Duodenal mucosa (tissue), 2 donors: ENCODE measurements at regions not wholly inside any gene's neighbourhood (a gene's known extent, or its start where the extent isn't known, plus 50 kb on each side); places are given as distances from the start of the nearest gene placed in this dataset.

Source experiments
- H3K27ac ChIP-seq: one replicate; pipeline ENCODE4 v1.7.0; 2013; ENCODE audit warnings: low read depth, low read length
- H3K27me3 ChIP-seq, 2 donors: one replicate each; pipeline ENCODE4 v1.7.0; 2013; ENCODE audit warnings: low read length in 2 of 2, control low read depth in 1 of 2; ENCODE audit not compliant: insufficient read depth in 2 of 2, control insufficient read depth in 1 of 2
- H3K36me3 ChIP-seq, 2 donors: one replicate each; pipeline ENCODE4 v1.7.0; 2013; ENCODE audit warnings: low read length in 2 of 2, control low read depth in 1 of 2; ENCODE audit not compliant: insufficient read depth in 2 of 2, control insufficient read depth in 1 of 2
- H3K4me1 ChIP-seq, 2 donors: one replicate each; pipeline ENCODE4 v1.7.0; 2013; ENCODE audit warnings: low read length in 2 of 2, control low read depth in 1 of 2; ENCODE audit not compliant: insufficient read depth in 2 of 2, control insufficient read depth in 1 of 2
- H3K4me3 ChIP-seq, 2 donors: one replicate each; pipeline ENCODE4 v1.7.0; 2013; ENCODE audit warnings: low read length in 2 of 2, low read depth in 1 of 2
- H3K9ac ChIP-seq, 2 donors: one replicate each; pipeline ENCODE4 v1.7.0; 2013; ENCODE audit warnings: low read length in 2 of 2, low read depth in 1 of 2
- H3K9me3 ChIP-seq, 2 donors: one replicate each; pipeline ENCODE4 v1.7.0; 2013; ENCODE audit warnings: low read length in 2 of 2, control low read depth in 1 of 2; ENCODE audit not compliant: control insufficient read depth in 1 of 2

GRCh38 chr14:23828616-23829015 is 125.0 kb upstream of the DHRS4 start:
- H3K9me3 ChIP-seq, result no peaks in the 10 kb centered on the region
- no peak overlapping the region for H3K27ac ChIP-seq
- no peaks in the 10 kb centered on the region for H3K27me3 ChIP-seq
- no peak overlapping the region for H3K9ac ChIP-seq
- H3K4me3 ChIP-seq, result no peak overlapping the region
- peaks cover 4 to 8% of the 10 kb centered on the region in 2 donors for H3K4me1 ChIP-seq
- H3K36me3 ChIP-seq, result no peaks in the 10 kb centered on the region

GRCh38 chr14:23829736-23830471 is 123.7 kb upstream of the DHRS4 start:
- Histone ChIP-seq H3K36me3 (no peaks in the 10 kb centered on the region), H3K4me1 (peaks cover 4 to 8% of the 10 kb centered on the region in 2 donors), H3K9ac (no peak overlapping the region), H3K27ac (no peak overlapping the region), H3K4me3 (no peak overlapping the region), H3K27me3 (no peaks in the 10 kb centered on the region), H3K9me3 (no peaks in the 10 kb centered on the region)

DNA sequence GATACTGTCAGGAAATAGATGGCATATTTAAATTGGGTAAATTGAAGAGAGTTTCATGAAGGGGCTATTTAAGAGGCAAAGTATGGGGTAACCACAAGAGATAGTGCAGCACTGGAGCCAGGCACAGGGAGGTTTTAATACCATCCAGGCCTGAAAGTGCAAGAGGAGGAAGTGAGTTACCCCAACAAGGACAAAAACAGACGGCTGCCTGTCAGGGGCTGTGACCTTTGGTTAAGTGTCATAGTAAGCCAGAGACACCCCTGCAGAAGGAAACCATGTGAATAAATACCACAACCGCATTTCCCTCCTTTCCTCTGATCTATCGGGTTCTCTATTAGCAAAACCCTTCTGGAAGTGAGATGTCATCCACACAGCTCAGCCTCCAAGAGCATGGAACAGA is 122.0 kb upstream of the DHRS4 start:
- no peak overlapping the region for H3K9ac ChIP-seq
- no peaks in the 10 kb centered on the region for H3K36me3 ChIP-seq
- peaks cover 4 to 8% of the 10 kb centered on the region in 2 donors for H3K4me1 ChIP-seq
- H3K9me3 ChIP-seq, result no peaks in the 10 kb centered on the region
- H3K27me3 ChIP-seq, result no peaks in the 10 kb centered on the region
- H3K4me3 ChIP-seq, result no peak overlapping the region
- H3K27ac ChIP-seq, result no peak overlapping the region

- no peak overlapping the region for H3K9ac ChIP-seq
- H3K4me1 ChIP-seq, result no peaks in the 10 kb centered on the region
- no peak overlapping the region for H3K27ac ChIP-seq
- no peaks in the 10 kb centered on the region for H3K9me3 ChIP-seq
- H3K4me3 ChIP-seq, result no peak overlapping the region
- H3K36me3 ChIP-seq, result no peaks in the 10 kb centered on the region
- no peaks in the 10 kb centered on the region for H3K27me3 ChIP-seq
Measured at GRCh38 chr14:23861666-23862065, 91.9 kb upstream of the DHRS4 start.

DNA sequence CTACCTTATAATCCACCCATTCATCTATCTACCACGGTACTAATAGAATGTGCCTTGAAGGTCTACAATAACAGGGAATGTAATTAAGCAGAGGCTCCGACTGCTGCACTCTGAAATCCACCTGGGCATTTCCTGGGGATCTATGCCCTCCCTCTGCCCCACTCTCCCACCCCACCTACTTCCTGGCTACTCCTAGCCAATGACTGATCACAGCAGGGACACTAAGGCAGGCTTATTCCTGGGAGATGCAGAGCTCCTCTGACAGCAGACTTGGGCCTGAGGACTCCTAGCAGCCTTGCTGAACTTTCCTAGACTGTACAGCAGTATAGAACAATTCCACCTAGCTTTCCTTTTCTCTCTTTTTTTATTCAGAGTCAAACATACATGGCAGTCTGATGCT is 91.1 kb upstream of the DHRS4 start:
- Histone ChIP-seq H3K4me1 (no peaks in the 10 kb centered on the region), H3K27ac (no peak overlapping the region), H3K36me3 (no peaks in the 10 kb centered on the region), H3K9me3 (no peaks in the 10 kb centered on the region), H3K4me3 (no peak overlapping the region), H3K27me3 (no peaks in the 10 kb centered on the region), H3K9ac (no peak overlapping the region)

DNA sequence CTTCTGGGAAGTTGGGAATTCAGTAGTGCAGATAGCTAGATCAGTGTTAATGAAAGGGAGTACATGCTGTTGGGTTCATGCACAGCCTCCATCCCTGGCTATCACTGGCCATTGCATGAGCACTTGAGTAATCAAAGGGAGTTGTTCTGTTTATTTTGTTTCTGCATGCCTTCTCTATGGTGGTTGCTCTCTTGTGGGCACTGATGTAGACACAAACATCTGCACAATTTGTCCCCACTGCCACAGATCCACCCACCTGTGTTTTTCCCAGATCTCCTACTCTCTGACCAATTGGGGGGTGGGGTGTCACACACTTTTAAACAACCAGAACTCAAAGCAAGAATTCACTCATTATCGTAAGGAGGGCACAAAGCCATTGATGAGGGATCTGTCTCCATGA is 89.7 kb upstream of the DHRS4 start:
- H3K4me1 ChIP-seq, result no peaks in the 10 kb centered on the region
- no peaks in the 10 kb centered on the region for H3K9me3 ChIP-seq
- no peak overlapping the region for H3K4me3 ChIP-seq
- no peak overlapping the region for H3K27ac ChIP-seq
- no peaks in the 10 kb centered on the region for H3K27me3 ChIP-seq
- H3K36me3 ChIP-seq, result no peaks in the 10 kb centered on the region
- H3K9ac ChIP-seq, result no peak overlapping the region

DNA sequence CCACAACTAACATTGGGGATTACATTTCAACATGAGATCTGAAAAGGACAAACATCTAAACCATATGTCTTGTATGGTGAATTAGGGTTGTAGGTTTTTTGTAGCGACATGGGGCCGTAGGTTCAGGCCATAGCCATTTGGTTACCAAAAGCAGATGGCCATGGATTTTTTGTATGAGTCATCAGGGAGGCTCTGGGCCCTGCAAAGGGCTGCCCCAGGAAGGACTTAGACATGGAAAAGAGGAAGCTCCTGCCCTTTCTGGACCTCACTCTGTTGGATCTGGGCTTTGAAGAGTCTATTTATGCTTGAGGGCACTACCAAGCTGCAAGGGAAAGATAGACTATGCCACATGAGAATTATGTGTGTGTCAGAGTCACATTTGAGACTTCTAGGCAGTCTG is 89.3 kb upstream of the DHRS4 start:
- Histone ChIP-seq H3K4me1 (no peaks in the 10 kb centered on the region), H3K4me3 (no peak overlapping the region), H3K9ac (no peak overlapping the region), H3K9me3 (no peaks in the 10 kb centered on the region), H3K36me3 (no peaks in the 10 kb centered on the region), H3K27me3 (no peaks in the 10 kb centered on the region), H3K27ac (no peak overlapping the region)

GRCh38 chr14:23864861-23865260 is 88.7 kb upstream of the DHRS4 start:
- Histone ChIP-seq H3K4me3 (no peak overlapping the region), H3K9me3 (no peaks in the 10 kb centered on the region), H3K27me3 (no peaks in the 10 kb centered on the region), H3K36me3 (no peaks in the 10 kb centered on the region), H3K4me1 (no peaks in the 10 kb centered on the region), H3K9ac (no peak overlapping the region), H3K27ac (no peak overlapping the region)

GRCh38 chr14:23865502-23865901 is 88.1 kb upstream of the DHRS4 start:
- no peaks in the 10 kb centered on the region for H3K27me3 ChIP-seq
- H3K9ac ChIP-seq, result no peak overlapping the region
- no peaks in the 10 kb centered on the region for H3K36me3 ChIP-seq
- no peaks in the 10 kb centered on the region for H3K9me3 ChIP-seq
- H3K27ac ChIP-seq, result no peak overlapping the region
- H3K4me1 ChIP-seq, result no peaks in the 10 kb centered on the region
- H3K4me3 ChIP-seq, result no peak overlapping the region

- H3K27me3 ChIP-seq, result no peaks in the 10 kb centered on the region
Measured at GRCh38 chr14:23866269-23866668, 87.3 kb upstream of the DHRS4 start.

More at GRCh38 chr14:23866269-23866668, 87.3 kb upstream of the DHRS4 start:
- Histone ChIP-seq H3K27ac (no peak overlapping the region), H3K9me3 (no peaks in the 10 kb centered on the region), H3K4me1 (no peaks in the 10 kb centered on the region), H3K4me3 (no peak overlapping the region), H3K9ac (no peak overlapping the region), H3K36me3 (no peaks in the 10 kb centered on the region)
